ENCODE measurements at regions not wholly inside any gene's neighbourhood (a gene's known extent, or its start where the extent isn't known, plus 50 kb on each side); places are given as distances from the start of the nearest gene placed in this dataset.
"Not testable (repeated sequence)": the region's sequence is repeated elsewhere in the genome, so short reads cannot be mapped to it uniquely, and the experiment has no call there.

- DNase-seq (ENCODE audit: low spot score) = not testable (repeated sequence)
These were observed 66.2 kb downstream of the SYT15 start for GRCh38 chr10:46645110-46645509.

GRCh38 chr10:46646132-46646531 lies 67.2 kb downstream of the SYT15 start:
- DNase-seq (ENCODE audit: low spot score) = not testable (repeated sequence)

- DNase-seq (ENCODE audit: low spot score) = not testable (repeated sequence)
These were observed 72.0 kb downstream of the SYT15 start for GRCh38 chr10:46650967-46651366.

- not testable (repeated sequence) for DNase-seq (ENCODE audit: low spot score)
These were observed 78.5 kb downstream of the SYT15 start for GRCh38 chr10:46657437-46657836.

GRCh38 chr10:46660027-46660834 lies 81.3 kb downstream of the SYT15 start:
- DNase-seq (ENCODE audit: low spot score) = not testable (repeated sequence)

GRCh38 chr10:46660835-46661164 lies 81.9 kb downstream of the SYT15 start:
- DNase-seq (ENCODE audit: low spot score) = not testable (repeated sequence)

GRCh38 chr10:46665536-46665935 lies 86.6 kb downstream of the SYT15 start:
- not testable (repeated sequence) for DNase-seq (ENCODE audit: low spot score)

- not testable (repeated sequence) for DNase-seq (ENCODE audit: low spot score)
These were observed 89.5 kb downstream of the SYT15 start for GRCh38 chr10:46668357-46668997.

- not testable (repeated sequence) for DNase-seq (ENCODE audit: low spot score)
These were observed 99.0 kb downstream of the SYT15 start for GRCh38 chr10:46677836-46678435.

GRCh38 chr10:46691397-46691796 lies 112.5 kb downstream of the SYT15 start:
- not testable (repeated sequence) for DNase-seq (ENCODE audit: low spot score)

- not testable (repeated sequence) for DNase-seq (ENCODE audit: low spot score)
These were observed 114.3 kb downstream of the SYT15 start for GRCh38 chr10:46693218-46693617.

GRCh38 chr10:46717264-46717663 lies 138.3 kb downstream of the SYT15 start:
- DNase-seq (ENCODE audit: low spot score) = not testable (repeated sequence)

- DNase-seq (ENCODE audit: low spot score) = not testable (repeated sequence)
These were observed 139.1 kb downstream of the SYT15 start for GRCh38 chr10:46718014-46718413.

- not testable (repeated sequence) for DNase-seq (ENCODE audit: low spot score)
These were observed 141.5 kb downstream of the SYT15 start for GRCh38 chr10:46720386-46720785.

- not testable (repeated sequence) for DNase-seq (ENCODE audit: low spot score)
These were observed 142.0 kb downstream of the SYT15 start for GRCh38 chr10:46720811-46721518.

- not testable (repeated sequence) for DNase-seq (ENCODE audit: low spot score)
These were observed 145.3 kb downstream of the SYT15 start for GRCh38 chr10:46724258-46724657.

- DNase-seq (ENCODE audit: low spot score) = not testable (repeated sequence)
These were observed 149.4 kb downstream of the SYT15 start for GRCh38 chr10:46728359-46728758.

- not testable (repeated sequence) for DNase-seq (ENCODE audit: low spot score)
These were observed 151.8 kb downstream of the SYT15 start for GRCh38 chr10:46730729-46731128.

GRCh38 chr10:46733635-46734261 lies 154.8 kb downstream of the SYT15 start:
- not testable (repeated sequence) for DNase-seq (ENCODE audit: low spot score)

- DNase-seq (ENCODE audit: low spot score) = not testable (repeated sequence)
These were observed 155.3 kb downstream of the SYT15 start for GRCh38 chr10:46734262-46734642.

GRCh38 chr10:46739919-46740318 lies 161.0 kb downstream of the SYT15 start:
- DNase-seq (ENCODE audit: low spot score) = not testable (repeated sequence)

GRCh38 chr10:46740368-46740767 lies 161.4 kb downstream of the SYT15 start:
- not testable (repeated sequence) for DNase-seq (ENCODE audit: low spot score)
